IPS-15b (cell line): ENCODE measurements at regions not wholly inside any gene's neighbourhood (a gene's known extent, or its start where the extent isn't known, plus 50 kb on each side); places are given as distances from the start of the nearest gene placed in this dataset.
"Not testable (repeated sequence)": the region's sequence is repeated elsewhere in the genome, so short reads cannot be mapped to it uniquely, and the experiment has no call there.

Experiments used
- H3K27me3 ChIP-seq: one replicate; pipeline ENCODE4 v1.6.1; 2013; ENCODE audit warnings: low read length; ENCODE audit not compliant: control insufficient read depth, insufficient read depth
- H3K36me3 ChIP-seq: one replicate; pipeline ENCODE4 v1.6.1; 2013; ENCODE audit warnings: low read length; ENCODE audit not compliant: control insufficient read depth, insufficient read depth
- H3K4me1 ChIP-seq: one replicate; pipeline ENCODE4 v1.6.1; 2013; ENCODE audit warnings: mild to moderate bottlenecking, low read length; ENCODE audit not compliant: control insufficient read depth, insufficient read depth
- H3K4me3 ChIP-seq: one replicate; pipeline ENCODE4 v1.5.1; 2013; ENCODE audit warnings: low read depth, low read length
- H3K9ac ChIP-seq: one replicate; pipeline ENCODE4 v1.6.1; 2013; ENCODE audit warnings: low read depth, mild to moderate bottlenecking, low read length
- H3K9me3 ChIP-seq: one replicate; pipeline ENCODE4 v1.6.1; 2013; ENCODE audit warnings: mild to moderate bottlenecking, low read length; ENCODE audit not compliant: control insufficient read depth, insufficient read depth

GRCh38 chr10:80718024-80718423, 180.3 kb downstream of the SH2D4B start:
- no peaks in the 10 kb centered on the region for H3K36me3 ChIP-seq
- no peak overlapping the region for H3K4me3 ChIP-seq
- H3K9me3 ChIP-seq = no peaks in the 10 kb centered on the region
- no peaks in the 10 kb centered on the region for H3K4me1 ChIP-seq
- no peaks in the 10 kb centered on the region for H3K27me3 ChIP-seq
- no peak overlapping the region for H3K9ac ChIP-seq

- no peaks in the 10 kb centered on the region for H3K36me3 ChIP-seq
- no peak overlapping the region for H3K4me3 ChIP-seq
- H3K9me3 ChIP-seq = no peaks in the 10 kb centered on the region
- no peak overlapping the region for H3K9ac ChIP-seq
- H3K4me1 ChIP-seq = no peaks in the 10 kb centered on the region
- H3K27me3 ChIP-seq = no peaks in the 10 kb centered on the region
These were observed 182.2 kb downstream of the SH2D4B start for GRCh38 chr10:80719935-80720334.

GRCh38 chr10:80720549-80720948, 182.8 kb downstream of the SH2D4B start:
- no peak overlapping the region for H3K4me3 ChIP-seq
- no peaks in the 10 kb centered on the region for H3K36me3 ChIP-seq
- no peak overlapping the region for H3K9ac ChIP-seq
- H3K9me3 ChIP-seq = no peaks in the 10 kb centered on the region
- H3K4me1 ChIP-seq = no peaks in the 10 kb centered on the region
- H3K27me3 ChIP-seq = no peaks in the 10 kb centered on the region

GRCh38 chr10:80728354-80728753, 190.7 kb downstream of the SH2D4B start:
- not testable (repeated sequence) for H3K4me1 ChIP-seq, H3K27me3 ChIP-seq, H3K9ac ChIP-seq, H3K4me3 ChIP-seq, H3K9me3 ChIP-seq, H3K36me3 ChIP-seq

- Histone ChIP-seq H3K4me1 (peaks cover 3% of the 10 kb centered on the region), H3K9me3 (no peaks in the 10 kb centered on the region), H3K4me3 (no peak overlapping the region), H3K27me3 (no peaks in the 10 kb centered on the region), H3K36me3 (no peaks in the 10 kb centered on the region), H3K9ac (no peak overlapping the region)
These were observed 192.2 kb downstream of the SH2D4B start for GRCh38 chr10:80729896-80730295.

GRCh38 chr10:80730522-80730921, 192.8 kb downstream of the SH2D4B start:
- no peak overlapping the region for H3K9ac ChIP-seq
- H3K36me3 ChIP-seq = no peaks in the 10 kb centered on the region
- peaks cover 3% of the 10 kb centered on the region for H3K4me1 ChIP-seq
- H3K9me3 ChIP-seq = no peaks in the 10 kb centered on the region
- H3K4me3 ChIP-seq = no peak overlapping the region
- no peaks in the 10 kb centered on the region for H3K27me3 ChIP-seq

GRCh38 chr10:80734589-80734988, 196.9 kb downstream of the SH2D4B start:
- Histone ChIP-seq H3K4me3 (no peak overlapping the region), H3K4me1 (peaks cover 7% of the 10 kb centered on the region), H3K9ac (no peak overlapping the region), H3K36me3 (no peaks in the 10 kb centered on the region), H3K27me3 (no peaks in the 10 kb centered on the region), H3K9me3 (no peaks in the 10 kb centered on the region)

GRCh38 chr10:80737209-80737608, 199.5 kb downstream of the SH2D4B start:
- no peak overlapping the region for H3K9ac ChIP-seq
- H3K4me1 ChIP-seq = peaks cover 12% of the 10 kb centered on the region
- no peaks in the 10 kb centered on the region for H3K36me3 ChIP-seq
- no peaks in the 10 kb centered on the region for H3K9me3 ChIP-seq
- H3K4me3 ChIP-seq = no peak overlapping the region
- no peaks in the 10 kb centered on the region for H3K27me3 ChIP-seq

- Histone ChIP-seq H3K9me3 (no peaks in the 10 kb centered on the region), H3K36me3 (no peaks in the 10 kb centered on the region), H3K9ac (no peak overlapping the region), H3K27me3 (no peaks in the 10 kb centered on the region), H3K4me3 (no peak overlapping the region), H3K4me1 (peaks cover 12% of the 10 kb centered on the region)
These were observed 201.6 kb downstream of the SH2D4B start for GRCh38 chr10:80739328-80739727.

- no peak overlapping the region for H3K9ac ChIP-seq
- peaks cover 12% of the 10 kb centered on the region for H3K4me1 ChIP-seq
- no peaks in the 10 kb centered on the region for H3K27me3 ChIP-seq
- no peaks in the 10 kb centered on the region for H3K9me3 ChIP-seq
- H3K36me3 ChIP-seq = no peaks in the 10 kb centered on the region
- H3K4me3 ChIP-seq = peak overlapping the region; percentile 33
These were observed 202.4 kb downstream of the SH2D4B start for GRCh38 chr10:80739963-80740715.

- Histone ChIP-seq H3K9me3 (no peaks in the 10 kb centered on the region), H3K9ac (no peak overlapping the region), H3K36me3 (no peaks in the 10 kb centered on the region), H3K27me3 (no peaks in the 10 kb centered on the region), H3K4me1 (peaks cover 12% of the 10 kb centered on the region), H3K4me3 (no peak overlapping the region)
These were observed 203.6 kb downstream of the SH2D4B start for GRCh38 chr10:80741278-80741677.

GRCh38 chr10:80750268-80750667, 212.6 kb downstream of the SH2D4B start:
- Histone ChIP-seq H3K4me3 (no peak overlapping the region), H3K27me3 (no peaks in the 10 kb centered on the region), H3K9me3 (no peaks in the 10 kb centered on the region), H3K4me1 (no peaks in the 10 kb centered on the region), H3K9ac (no peak overlapping the region), H3K36me3 (no peaks in the 10 kb centered on the region)
